GM23248 (cell line): ENCODE measurements at regions not wholly inside any gene's neighbourhood (a gene's known extent, or its start where the extent isn't known, plus 50 kb on each side); places are given as distances from the start of the nearest gene placed in this dataset.

ENCODE experiments used
- EZH2 ChIP-seq: fragments of 200-600 bp; sonication (generic); IDR thresholded peaks from 2 replicates; pipeline ENCODE4 v1.6.1; 2018; ENCODE audit warnings: antibody characterized with exemption, mild to moderate bottlenecking; ENCODE audit not compliant: insufficient read depth, poor library complexity, severe bottlenecking
- EZH2phosphoT487 ChIP-seq: fragments of 200-600 bp; sonication (generic); IDR thresholded peaks from 2 replicates; pipeline ENCODE4 v1.6.1; 2018; ENCODE audit warnings: antibody characterized with exemption, moderate library complexity, mild to moderate bottlenecking, low read depth; ENCODE audit not compliant: insufficient read depth

DNA sequence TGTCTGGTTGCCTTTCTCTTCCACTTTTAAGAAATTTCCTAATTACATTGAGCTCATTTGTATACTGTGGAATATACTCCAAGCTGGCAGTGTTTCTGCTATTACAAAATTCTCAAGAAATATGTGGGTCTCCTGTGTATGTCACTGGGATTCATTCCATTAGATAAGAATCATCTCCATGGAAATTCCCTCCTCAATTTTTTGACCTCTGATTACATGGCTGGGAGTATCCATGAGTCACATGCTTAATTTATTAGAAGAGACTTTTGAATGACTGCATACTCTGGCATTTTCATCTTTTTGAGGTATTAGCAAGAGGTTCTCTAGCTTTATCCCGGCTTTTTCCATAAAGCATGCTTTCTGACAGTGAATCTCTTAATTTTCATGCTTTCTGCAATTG, 665.5 kb upstream of the CNTNAP5 start:
- TF ChIP-seq EZH2 (no peak), EZH2phosphoT487 (no peak)
